WTC11 (cell line): ENCODE measurements at regions not wholly inside any gene's neighbourhood (a gene's known extent, or its start where the extent isn't known, plus 50 kb on each side); places are given as distances from the start of the nearest gene placed in this dataset.

Source experiments
- ATAC-seq: fragments of 200-7000 bp; cut with Tn5 transposase; 2 replicates; pipeline ENCODE4 v1.10.0; 2021; ENCODE audit warnings: mild to moderate bottlenecking, moderate library complexity
- CTCF ChIA-PET: fragments of 300-600 bp; sonication (Branson Sonifier 250); formaldehyde crosslinking; loops from one replicate; lab custom pipeline; 2021; ENCODE audit warnings: antibody characterized with exemption; lab: Charles Lee
- POLR2A ChIA-PET: fragments of 350-600 bp; sonication (Branson Sonifier 250); formaldehyde crosslinking; loops from one replicate; lab custom pipeline; 2021; ENCODE audit warnings: antibody characterized with exemption; lab: Charles Lee
- DNase-seq: peaks from one replicate; pipeline ENCODE4 v3.0.0; 2021; ENCODE audit warnings: low spot score
- H3K27ac Mint-ChIP-seq: 2 replicates; pipeline ENCODE4 v1.8.0; 2021; ENCODE audit warnings: mixed read lengths
- H3K27me3 Mint-ChIP-seq: 2 replicates; pipeline ENCODE4 v1.8.0; 2021; ENCODE audit warnings: low read depth, mild to moderate bottlenecking, moderate library complexity, mixed read lengths
- H3K36me3 Mint-ChIP-seq: 2 replicates; pipeline ENCODE4 v1.8.0; 2021; ENCODE audit warnings: mixed read lengths
- H3K4me1 Mint-ChIP-seq: 2 replicates; pipeline ENCODE4 v1.8.0; 2022; ENCODE audit warnings: mixed read lengths
- H3K4me3 Mint-ChIP-seq: 2 replicates; pipeline ENCODE4 v1.8.0; 2021; ENCODE audit warnings: mild to moderate bottlenecking, moderate library complexity, mixed read lengths
- H3K9me3 Mint-ChIP-seq: 2 replicates; pipeline ENCODE4 v1.8.0; 2021; ENCODE audit warnings: mixed read lengths
- AFF4 ChIP-seq: sonication (generic); formaldehyde crosslinking; IDR thresholded peaks from 2 replicates; pipeline ENCODE4 v1.8.1; 2023; ENCODE audit warnings: mild to moderate bottlenecking, missing genetic modification reagents, borderline replicate concordance
- ATF1 ChIP-seq: sonication (generic); formaldehyde crosslinking; IDR thresholded peaks from 2 replicates; pipeline ENCODE4 v1.8.1; 2023; ENCODE audit warnings: mild to moderate bottlenecking, moderate library complexity, missing genetic modification reagents
- E2F5 ChIP-seq: sonication (generic); formaldehyde crosslinking; IDR thresholded peaks from 2 replicates; pipeline ENCODE4 v1.8.1; 2022; ENCODE audit warnings: mild to moderate bottlenecking, moderate library complexity, missing genetic modification reagents
- HMGA2 ChIP-seq: fragments of 250-450 bp; sonication (Bioruptor Pico); IDR thresholded peaks from 2 replicates; pipeline ENCODE4 v1.4.0; 2021; ENCODE audit warnings: mild to moderate bottlenecking, moderate library complexity
- JUN ChIP-seq: sonication (generic); formaldehyde crosslinking; IDR thresholded peaks from 2 replicates; pipeline ENCODE4 v1.8.0; 2023; ENCODE audit warnings: mild to moderate bottlenecking, missing genetic modification reagents
- MAX ChIP-seq: sonication (generic); formaldehyde crosslinking; IDR thresholded peaks from 2 replicates; pipeline ENCODE4 v1.8.0; 2022; ENCODE audit warnings: mild to moderate bottlenecking, missing genetic modification reagents
- MYBL2 ChIP-seq: sonication (generic); formaldehyde crosslinking; IDR thresholded peaks from 2 replicates; pipeline ENCODE4 v1.8.1; 2023; ENCODE audit warnings: mild to moderate bottlenecking, moderate library complexity, missing genetic modification reagents
- NR1H2 ChIP-seq: sonication (generic); formaldehyde crosslinking; IDR thresholded peaks from 2 replicates; pipeline ENCODE4 v1.9.0; 2021; ENCODE audit warnings: mild to moderate bottlenecking, moderate library complexity, missing genetic modification reagents
- SMAD4 ChIP-seq: sonication (generic); formaldehyde crosslinking; IDR thresholded peaks from 2 replicates; pipeline ENCODE4 v1.8.0; 2022; ENCODE audit warnings: mild to moderate bottlenecking, missing genetic modification reagents
- TP53 ChIP-seq: sonication (generic); formaldehyde crosslinking; IDR thresholded peaks from 2 replicates; pipeline ENCODE4 v1.8.1; 2023; ENCODE audit warnings: mild to moderate bottlenecking, missing genetic modification reagents
- USF1 ChIP-seq: sonication (generic); formaldehyde crosslinking; IDR thresholded peaks from 2 replicates; pipeline ENCODE4 v1.8.0; 2022; ENCODE audit warnings: mild to moderate bottlenecking, missing genetic modification reagents
- USF2 ChIP-seq: sonication (generic); formaldehyde crosslinking; IDR thresholded peaks from 2 replicates; pipeline ENCODE4 v1.8.1; 2023; ENCODE audit warnings: mild to moderate bottlenecking, missing genetic modification reagents, moderate library complexity
- ZNF232 ChIP-seq: sonication (generic); formaldehyde crosslinking; IDR thresholded peaks from 2 replicates; pipeline ENCODE4 v1.8.0; 2022; ENCODE audit warnings: mild to moderate bottlenecking, missing genetic modification reagents
- ZNF263 ChIP-seq: sonication (generic); formaldehyde crosslinking; IDR thresholded peaks from 2 replicates; pipeline ENCODE4 v1.8.1; 2022; ENCODE audit warnings: low read depth, mild to moderate bottlenecking, moderate library complexity, missing genetic modification reagents
- ZNF317 ChIP-seq: sonication (generic); formaldehyde crosslinking; IDR thresholded peaks from 2 replicates; pipeline ENCODE4 v1.8.1; 2023; ENCODE audit warnings: low read depth, mild to moderate bottlenecking, moderate library complexity, missing genetic modification reagents, borderline replicate concordance
- ZNF396 ChIP-seq: fragments of 250-450 bp; sonication (Bioruptor Pico); IDR thresholded peaks from 2 replicates; pipeline ENCODE4 v1.8.0; 2021; ENCODE audit warnings: mild to moderate bottlenecking, moderate library complexity, borderline replicate concordance
- ZNF416 ChIP-seq: fragments of 250-450 bp; sonication (Bioruptor Pico); IDR thresholded peaks from 2 replicates; pipeline ENCODE4 v1.9.0; 2021; ENCODE audit warnings: mild to moderate bottlenecking, inconsistent platforms
- ZNF532 ChIP-seq: fragments of 250-450 bp; sonication (Bioruptor Pico); IDR thresholded peaks from 2 replicates; pipeline ENCODE4 v1.9.0; 2021; ENCODE audit warnings: mild to moderate bottlenecking, borderline replicate concordance

GRCh38 chr13:76523740-76524340 lies 362.4 kb downstream of the KCTD12 start:
- H3K27ac Mint-ChIP-seq, result no peak overlapping the region
- TF ChIP-seq USF2 (CRISPR knock-in tag), result no peak
- no peak for TF ChIP-seq MYBL2 (CRISPR knock-in tag)
- TF ChIP-seq USF1 (CRISPR knock-in tag), result no peak
- TF ChIP-seq AFF4 (CRISPR knock-in tag), result no peak
- TF ChIP-seq HMGA2 (CRISPR knock-in tag), result no peak
- no peak for TF ChIP-seq E2F5 (CRISPR knock-in tag)
- TF ChIP-seq ZNF232 (CRISPR knock-in tag), result no peak
- TF ChIP-seq ZNF263 (CRISPR knock-in tag), result no peak
- no peak for TF ChIP-seq ZNF396 (CRISPR knock-in tag)
- no peak for TF ChIP-seq ATF1 (CRISPR knock-in tag)
- TF ChIP-seq ZNF532 (CRISPR knock-in tag), result no peak
- TF ChIP-seq JUN (CRISPR knock-in tag), result no peak
- TF ChIP-seq ZNF416 (CRISPR knock-in tag), result no peak
- TF ChIP-seq TP53 (CRISPR knock-in tag), result no peak
- no peak for TF ChIP-seq MAX (CRISPR knock-in tag)
- no peak for TF ChIP-seq NR1H2 (CRISPR knock-in tag)
- TF ChIP-seq ZNF317 (CRISPR knock-in tag), result no peak
- TF ChIP-seq SMAD4 (CRISPR knock-in tag), result no peak
- TF ChIP-seq, all 79 proteins: peak for 0
- Mint-ChIP-seq H3K9me3 (peaks cover 8% of the 10 kb centered on the region; the same call in 1 of the 2 replicates), H3K4me3 (no peak overlapping the region), H3K36me3 (peaks cover 9% of the 10 kb centered on the region), H3K27me3 (no peaks in the 10 kb centered on the region), H3K4me1 (peaks cover 39% of the 10 kb centered on the region)
- no peak for DNase-seq
- POLR2A ChIA-PET, result no interaction called here
- CTCF ChIA-PET, result no interaction called here
- ATAC-seq, result peak; percentile 24; the same call in 1 of the 2 replicates
